VCaP (cell line): ENCODE measurements at regions not wholly inside any gene's neighbourhood (a gene's known extent, or its start where the extent isn't known, plus 50 kb on each side); places are given as distances from the start of the nearest gene placed in this dataset.
A peak's percentile ranks its signal among the peaks of the same experiment; 100 is the strongest.

ENCODE experiments used
- H3K27ac ChIP-seq: fragments of 450-650 bp; 2 replicates; pipeline ENCODE4 v1.5.1; 2017
- TF ChIP-seq, protein P1 (sequence below): fragments of 450-650 bp; conservative IDR thresholded peaks from 2 replicates; pipeline ENCODE4 v1.5.1; 2017; ENCODE audit warnings: mild to moderate bottlenecking, moderate library complexity

GRCh38 chr5:135139381-135140134, 105.5 kb upstream of the PITX1 start:
- TF ChIP-seq, protein P1, sequence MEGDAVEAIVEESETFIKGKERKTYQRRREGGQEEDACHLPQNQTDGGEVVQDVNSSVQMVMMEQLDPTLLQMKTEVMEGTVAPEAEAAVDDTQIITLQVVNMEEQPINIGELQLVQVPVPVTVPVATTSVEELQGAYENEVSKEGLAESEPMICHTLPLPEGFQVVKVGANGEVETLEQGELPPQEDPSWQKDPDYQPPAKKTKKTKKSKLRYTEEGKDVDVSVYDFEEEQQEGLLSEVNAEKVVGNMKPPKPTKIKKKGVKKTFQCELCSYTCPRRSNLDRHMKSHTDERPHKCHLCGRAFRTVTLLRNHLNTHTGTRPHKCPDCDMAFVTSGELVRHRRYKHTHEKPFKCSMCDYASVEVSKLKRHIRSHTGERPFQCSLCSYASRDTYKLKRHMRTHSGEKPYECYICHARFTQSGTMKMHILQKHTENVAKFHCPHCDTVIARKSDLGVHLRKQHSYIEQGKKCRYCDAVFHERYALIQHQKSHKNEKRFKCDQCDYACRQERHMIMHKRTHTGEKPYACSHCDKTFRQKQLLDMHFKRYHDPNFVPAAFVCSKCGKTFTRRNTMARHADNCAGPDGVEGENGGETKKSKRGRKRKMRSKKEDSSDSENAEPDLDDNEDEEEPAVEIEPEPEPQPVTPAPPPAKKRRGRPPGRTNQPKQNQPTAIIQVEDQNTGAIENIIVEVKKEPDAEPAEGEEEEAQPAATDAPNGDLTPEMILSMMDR, result no peak
- H3K27ac ChIP-seq, result no peak overlapping the region

DNA sequence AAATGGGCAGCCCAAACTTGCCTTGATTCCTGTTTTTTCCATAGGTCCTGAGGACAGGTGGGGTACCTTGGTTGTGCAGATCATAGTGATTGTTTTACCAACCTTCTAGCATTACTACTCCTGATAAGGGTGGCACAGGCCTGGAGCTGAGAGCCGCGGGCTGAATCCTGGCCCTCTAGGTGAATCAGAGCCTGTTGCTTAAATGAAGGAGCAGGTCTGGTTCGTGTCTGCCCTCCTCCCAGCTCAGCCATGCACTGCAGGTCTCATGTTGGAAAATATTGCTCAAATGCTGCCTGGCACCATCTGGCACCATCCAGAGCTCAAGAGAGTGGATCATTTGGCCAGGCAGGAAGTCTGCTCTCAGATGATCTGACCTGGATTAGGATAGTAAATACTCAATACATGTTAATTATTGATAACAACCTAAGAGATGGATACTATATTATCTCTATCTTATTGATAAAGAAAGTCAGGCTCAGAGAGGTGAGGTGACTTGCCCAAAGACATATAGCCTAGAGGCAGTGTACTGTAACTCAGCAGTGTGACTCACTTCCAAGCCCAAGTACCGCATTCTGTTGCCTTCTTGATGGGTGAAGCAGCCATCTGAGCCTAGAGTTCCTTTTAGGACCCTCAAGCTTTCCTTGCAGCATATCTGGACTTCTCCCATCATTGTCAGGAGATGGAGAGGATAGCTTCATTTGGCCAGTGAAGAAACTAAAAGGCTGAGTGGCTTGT, 104.3 kb upstream of the PITX1 start:
- TF ChIP-seq, protein P1, result no peak
- H3K27ac ChIP-seq, result no peak overlapping the region

GRCh38 chr5:135137146-135137915, 103.3 kb upstream of the PITX1 start:
- H3K27ac ChIP-seq, result no peak overlapping the region
- TF ChIP-seq, protein P1, result no peak

- TF ChIP-seq, protein P1, result no peak
- peak overlapping the region; percentile 74; the same call in 1 of the 2 replicates for H3K27ac ChIP-seq
Observed at GRCh38 chr5:135136546-135136945, 102.5 kb upstream of the PITX1 start.

DNA sequence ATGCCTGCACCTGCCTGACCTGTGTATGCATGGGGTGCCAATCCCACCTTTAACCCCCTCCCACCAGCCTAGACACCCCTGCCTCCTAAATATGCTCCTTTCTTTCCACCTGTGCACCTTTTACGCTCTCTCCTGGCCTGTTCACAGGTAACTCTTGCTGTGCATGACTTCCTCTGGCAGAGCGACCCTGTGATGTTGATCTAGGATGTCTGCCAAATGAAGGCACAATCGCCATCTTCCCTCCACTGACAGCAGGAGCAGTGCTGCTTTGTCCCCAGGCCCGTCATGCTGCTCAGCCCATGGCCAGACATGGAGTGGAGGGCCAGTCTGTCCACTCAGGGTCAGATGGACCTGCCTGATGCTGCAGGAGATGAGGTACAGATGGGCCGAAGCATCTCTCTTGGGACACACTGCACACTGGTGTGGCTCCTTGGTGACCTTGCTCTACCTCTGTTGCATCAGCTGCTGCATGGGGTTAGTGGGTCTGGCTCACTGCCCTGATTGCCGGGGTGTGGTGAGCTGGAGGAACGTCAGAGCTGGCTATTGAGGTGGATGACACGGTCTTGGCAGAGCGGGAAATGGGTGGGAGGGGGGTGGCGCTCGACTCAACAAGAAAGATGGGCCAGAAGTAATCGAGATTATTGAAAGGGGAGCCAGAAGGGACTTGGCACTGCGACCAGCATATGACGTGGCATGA, 101.7 kb upstream of the PITX1 start:
- peak overlapping the region; percentile 74 for H3K27ac ChIP-seq
- TF ChIP-seq, protein P1, result no peak

GRCh38 chr5:135134691-135135381, 100.8 kb upstream of the PITX1 start:
- TF ChIP-seq, protein P1, result no peak
- peak overlapping the region; percentile 74 for H3K27ac ChIP-seq
